ENCODE measurements at regions not wholly inside any gene's neighbourhood (a gene's known extent, or its start where the extent isn't known, plus 50 kb on each side); places are given as distances from the start of the nearest gene placed in this dataset.
"Not testable (repeated sequence)": the region's sequence is repeated elsewhere in the genome, so short reads cannot be mapped to it uniquely, and the experiment has no call there.

GRCh38 chr5:164203581-164204225, 698.3 kb downstream of the MAT2B start:
- no peak for DNase-seq

- DNase-seq: peak in 1 of 3 donors; percentile 48
Measured at GRCh38 chr5:164204338-164204946, 699.0 kb downstream of the MAT2B start.

- no peak for DNase-seq
Measured at GRCh38 chr5:164206196-164206595, 700.8 kb downstream of the MAT2B start.

GRCh38 chr5:164207646-164208045, 702.2 kb downstream of the MAT2B start:
- no peak for DNase-seq

- no peak for DNase-seq
Measured at GRCh38 chr5:164210491-164210890, 705.1 kb downstream of the MAT2B start.

GRCh38 chr5:164214698-164215097, 709.3 kb downstream of the MAT2B start:
- DNase-seq: no peak

GRCh38 chr5:164217464-164217863, 712.0 kb downstream of the MAT2B start:
- DNase-seq: no peak

GRCh38 chr5:164220522-164220921, 715.1 kb downstream of the MAT2B start:
- DNase-seq: no peak

- no peak for DNase-seq
Measured at GRCh38 chr5:164224236-164224635, 718.8 kb downstream of the MAT2B start.

DNA sequence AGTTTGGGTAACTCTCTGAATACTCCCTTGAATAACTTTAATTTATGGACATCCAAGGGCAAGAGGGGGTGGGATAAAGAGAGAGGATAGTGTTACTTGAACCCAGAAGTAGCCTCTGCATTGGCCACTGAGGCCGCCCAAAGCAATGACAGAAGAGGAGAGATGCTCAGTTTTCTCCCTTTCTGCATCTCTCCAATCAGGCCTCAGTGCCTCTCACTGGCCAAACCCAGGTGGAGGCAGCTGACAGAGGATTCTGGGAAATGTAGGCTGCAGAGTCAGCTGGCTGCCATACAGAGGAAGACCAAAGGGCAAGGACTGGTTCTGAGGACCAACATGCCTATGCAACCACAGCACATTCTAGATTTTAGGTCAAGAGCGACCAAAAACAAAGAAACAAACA, 719.4 kb downstream of the MAT2B start:
- no peak for DNase-seq

DNA sequence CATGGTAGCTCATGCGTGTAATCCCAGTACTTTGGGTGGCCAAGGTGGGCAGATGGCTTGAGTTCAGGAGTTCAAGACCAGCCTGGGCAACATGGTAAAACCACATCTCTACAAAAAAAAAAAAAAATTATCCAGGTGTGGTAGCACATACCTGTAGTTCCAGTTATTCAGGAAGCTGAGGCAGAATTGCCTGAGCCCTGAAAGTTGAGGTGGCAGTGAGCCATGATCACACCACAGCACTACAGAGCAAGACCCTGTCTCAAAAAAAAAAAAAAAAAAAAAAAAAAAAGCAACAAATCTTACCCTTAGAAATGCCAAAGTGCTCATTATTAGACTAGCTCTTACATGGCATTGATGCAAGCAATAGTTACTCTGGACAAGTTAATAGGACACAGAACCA, 724.9 kb downstream of the MAT2B start:
- no peak for DNase-seq

- DNase-seq: peak; percentile 13 to 30 (median 23)
Measured at GRCh38 chr5:164233791-164234190, 728.4 kb downstream of the MAT2B start.

DNA sequence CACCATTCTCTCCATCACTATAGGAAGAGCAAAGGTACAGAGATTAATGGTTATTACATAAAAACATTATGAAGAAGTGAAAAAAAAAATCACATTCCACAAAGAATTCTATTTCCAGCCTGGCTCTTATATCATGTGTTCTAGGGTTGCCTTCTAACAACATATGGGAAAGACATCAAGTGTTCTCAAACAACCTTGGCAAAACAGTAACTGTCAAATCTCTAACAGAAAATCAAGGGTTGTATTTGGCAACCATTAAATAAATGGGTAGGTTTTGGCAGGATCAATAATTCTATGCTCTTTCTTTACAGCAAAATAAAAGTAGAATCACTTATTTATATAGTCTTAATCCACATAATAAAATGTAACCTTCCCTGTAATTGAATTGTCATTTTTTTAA, 728.9 kb downstream of the MAT2B start:
- DNase-seq: peak in 1 of 3 donors; percentile 29

DNA sequence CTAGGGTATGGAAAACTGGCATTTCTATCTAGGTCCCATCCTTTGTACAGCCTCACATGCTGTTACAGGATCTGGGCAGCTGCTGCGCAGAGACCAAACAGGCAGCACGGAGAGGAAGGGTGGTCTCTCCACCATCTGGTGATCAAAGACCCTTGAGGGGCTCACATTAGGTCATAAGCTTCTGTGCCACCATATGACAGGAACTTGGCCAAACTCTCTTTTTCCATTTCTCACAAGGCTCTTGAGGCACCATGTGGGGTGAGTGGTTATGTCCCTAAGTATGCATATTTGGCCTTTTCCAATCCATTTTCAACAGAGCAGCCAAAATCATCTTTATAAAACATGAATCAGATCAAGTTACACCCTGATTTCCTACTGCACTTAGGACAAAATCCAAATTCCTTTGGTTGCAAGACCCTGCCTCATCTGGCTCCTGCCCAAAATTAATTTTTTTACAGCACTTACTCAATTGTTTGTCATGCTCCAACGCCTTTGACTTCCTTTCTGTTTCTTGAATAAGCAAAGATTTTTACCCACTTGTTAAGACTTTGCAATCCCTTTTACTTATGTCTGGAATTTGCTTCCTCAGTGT, 730.0 kb downstream of the MAT2B start:
- DNase-seq: peak; percentile 26 to 84 (median 60)

- peak in 1 of 3 donors; percentile 6 for DNase-seq
Measured at GRCh38 chr5:164237486-164237885, 732.1 kb downstream of the MAT2B start.

- DNase-seq: not testable (repeated sequence)
Measured at GRCh38 chr5:164251781-164252180, 746.4 kb downstream of the MAT2B start.

GRCh38 chr5:164253764-164254163, 748.3 kb downstream of the MAT2B start:
- no peak for DNase-seq

GRCh38 chr5:164255598-164256213, 750.3 kb downstream of the MAT2B start:
- DNase-seq: no peak

- no peak for DNase-seq
Measured at GRCh38 chr5:164256351-164256750, 750.9 kb downstream of the MAT2B start.

DNA sequence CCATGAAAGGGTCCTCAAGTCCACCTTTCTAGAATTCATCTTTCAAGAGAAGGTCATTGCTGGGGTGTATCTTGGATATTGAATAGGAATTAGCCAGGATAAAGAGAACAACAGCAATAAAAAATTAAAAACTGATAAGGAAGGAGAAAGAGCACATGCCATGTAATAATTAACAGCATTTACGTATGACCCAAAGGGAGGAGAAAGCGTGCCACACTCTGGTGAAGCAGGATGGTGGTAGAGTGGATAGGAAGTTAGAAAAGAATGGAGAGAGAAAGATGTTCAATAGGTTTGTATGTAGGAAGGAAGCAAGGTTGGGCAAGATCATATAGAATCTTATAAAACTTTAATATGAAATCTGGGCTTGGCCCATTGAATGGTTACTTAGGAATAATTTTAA, 751.5 kb downstream of the MAT2B start:
- DNase-seq: no peak

DNA sequence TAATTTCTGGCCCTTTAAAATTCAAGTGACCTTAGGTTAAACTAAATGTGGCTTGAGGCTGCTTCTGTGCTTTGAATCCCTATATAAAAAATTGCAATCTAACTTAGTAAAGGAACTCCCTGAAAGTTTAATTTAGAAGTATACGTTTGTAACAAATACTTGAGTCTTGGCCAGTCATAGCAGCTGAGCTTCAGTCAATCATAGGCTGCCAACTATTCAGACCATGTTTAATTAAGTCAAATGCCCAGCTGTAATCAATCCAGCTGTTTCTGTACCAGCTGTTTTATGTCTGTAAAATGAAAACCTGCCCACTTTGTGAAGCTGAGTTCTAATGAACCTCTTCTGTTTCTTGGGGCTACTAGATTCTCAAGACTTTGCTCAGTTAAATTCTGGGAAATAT, 760.1 kb downstream of the MAT2B start:
- peak; percentile 14 to 58 (median 58) for DNase-seq

DNA sequence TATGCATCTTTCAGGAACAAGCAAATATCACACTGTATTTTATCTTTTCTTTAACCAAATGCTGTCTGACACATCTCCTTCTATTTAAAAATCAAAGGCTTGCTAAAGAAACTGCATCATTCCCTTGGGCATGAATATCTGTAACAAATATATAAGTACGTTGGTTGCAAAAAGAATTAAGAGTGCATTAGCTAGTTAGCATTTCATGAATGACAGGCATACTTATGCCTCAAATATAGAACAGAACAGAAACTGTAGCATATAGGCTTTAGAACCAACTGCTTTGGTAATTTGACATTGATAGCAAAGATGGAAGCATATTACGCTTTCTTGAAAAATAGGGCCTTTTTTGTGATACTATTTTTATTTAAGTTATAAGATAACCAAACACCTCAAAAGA, 761.2 kb downstream of the MAT2B start:
- no peak for DNase-seq

DNA sequence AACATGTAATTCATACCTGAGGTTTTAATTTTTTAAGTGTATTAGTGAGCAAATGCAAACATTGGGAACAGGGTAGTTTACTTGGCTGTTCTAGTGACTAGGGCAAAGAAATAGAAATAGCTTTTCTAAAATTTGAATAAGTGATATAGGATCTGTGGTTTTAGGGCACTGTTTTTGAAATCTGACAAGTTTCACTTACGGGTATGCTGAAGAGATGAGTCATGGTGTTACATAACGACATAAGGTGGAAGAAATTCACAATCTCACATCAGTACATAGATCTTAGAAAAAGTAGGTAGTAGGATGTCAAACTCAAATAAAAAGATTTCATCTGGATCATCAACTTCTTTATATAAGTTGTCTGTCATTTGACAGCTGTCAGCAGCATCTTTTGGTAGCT, 772.3 kb downstream of the MAT2B start:
- no peak for DNase-seq

Data from muscle of back (tissue), 3 donors.